Esophagus mucosa (tissue), 1 donor: ENCODE measurements at regions not wholly inside any gene's neighbourhood (a gene's known extent, or its start where the extent isn't known, plus 50 kb on each side); places are given as distances from the start of the nearest gene placed in this dataset.
"Not testable (repeated sequence)": the region's sequence is repeated elsewhere in the genome, so short reads cannot be mapped to it uniquely, and the experiment has no call there.

Experiments used
- ATAC-seq: fragments of 200-7000 bp; cut with Tn5 transposase; one replicate; pipeline ENCODE4 v1.9.1; 2020
- donor health status: DM: yes; HTN: yes; CAD: no.

DNA sequence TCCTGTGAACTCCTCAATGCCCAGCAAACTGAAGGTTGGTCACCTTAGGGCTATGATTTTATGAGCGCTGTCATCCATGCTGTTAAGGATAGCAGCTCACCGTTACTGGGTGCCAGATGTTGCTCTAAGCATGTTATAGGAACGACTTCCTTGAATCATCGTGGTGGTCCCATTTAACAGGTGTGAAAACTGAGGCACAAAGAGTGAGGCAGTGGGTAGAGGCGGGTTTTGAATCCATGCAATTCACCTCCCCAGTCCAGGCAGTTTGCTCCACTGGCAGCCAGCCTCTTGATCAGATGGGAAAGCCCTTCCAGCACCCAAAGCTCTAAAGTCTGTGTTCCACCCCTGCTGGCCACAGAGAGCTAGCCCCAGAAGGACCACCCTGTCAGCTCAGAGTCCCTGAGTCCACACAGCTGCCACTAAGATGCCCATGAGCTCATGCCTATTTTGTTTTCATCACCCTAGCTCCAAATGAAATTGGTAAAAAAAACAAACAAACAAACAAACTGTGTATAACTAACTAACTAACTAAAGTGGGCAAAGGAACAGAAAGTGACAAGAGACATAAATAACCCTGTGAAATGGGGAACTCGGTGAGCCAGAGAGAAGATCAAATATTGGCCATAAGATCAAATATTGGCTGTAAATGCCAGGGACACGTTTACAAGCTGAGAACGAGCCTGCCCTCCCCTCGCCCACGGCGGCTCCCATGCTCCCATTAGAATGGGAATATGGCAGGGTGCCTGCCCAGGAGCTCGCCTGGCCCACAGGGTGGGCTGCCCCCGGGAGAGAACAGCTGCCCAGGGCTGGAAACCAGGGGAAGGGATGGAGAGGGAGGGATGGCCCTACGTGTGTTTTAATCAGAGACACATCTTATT, 72.3 kb upstream of the RFLNA start:
- no peak for ATAC-seq

DNA sequence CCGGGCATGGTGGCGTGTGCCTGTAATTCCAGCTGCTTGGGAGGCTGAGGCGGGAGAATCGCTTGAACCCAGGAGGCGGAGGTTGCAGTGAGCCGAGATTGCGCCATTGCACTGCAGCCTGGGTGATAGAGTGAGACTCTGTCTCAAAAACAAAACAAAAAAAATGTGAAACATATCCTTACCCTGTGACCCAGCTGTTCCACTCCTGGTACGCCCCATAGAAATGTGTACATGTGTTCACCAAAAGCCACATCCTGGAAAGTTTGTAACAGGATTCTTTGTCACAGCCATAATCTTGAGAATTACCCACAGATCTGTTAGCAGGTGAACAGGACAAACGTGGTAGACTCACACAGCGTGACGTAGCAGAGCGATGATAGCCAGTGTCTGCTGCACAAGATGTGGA, 71.2 kb upstream of the RFLNA start:
- not testable (repeated sequence) for ATAC-seq

DNA sequence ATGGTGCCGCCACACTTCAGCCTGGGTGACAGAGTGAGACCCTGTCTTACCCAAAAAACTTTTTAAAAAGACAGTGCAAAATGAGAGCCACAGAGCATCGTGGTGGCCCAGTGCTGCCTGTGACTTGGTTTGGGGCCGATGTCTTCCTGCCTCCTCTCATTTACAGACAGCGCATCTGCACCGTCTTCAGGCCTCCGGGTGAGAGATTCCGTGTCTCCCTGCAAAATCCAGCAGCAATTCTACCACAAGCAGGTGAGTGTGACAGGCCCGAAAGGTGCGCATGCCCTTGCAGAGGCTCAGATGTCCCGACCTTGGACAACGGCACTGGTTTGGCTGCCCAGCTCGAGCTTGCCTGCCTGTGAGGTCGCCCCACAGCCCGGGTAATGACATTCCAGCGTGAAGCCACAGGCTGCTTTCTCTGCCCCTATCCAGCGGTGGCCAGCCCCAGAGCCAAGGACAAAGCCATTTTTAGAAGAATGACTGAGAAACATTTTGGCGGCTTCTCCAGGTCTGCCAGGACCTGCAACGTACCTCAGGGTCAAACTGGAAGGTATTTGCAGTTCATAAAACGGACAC, 70.3 kb upstream of the RFLNA start:
- no peak for ATAC-seq

DNA sequence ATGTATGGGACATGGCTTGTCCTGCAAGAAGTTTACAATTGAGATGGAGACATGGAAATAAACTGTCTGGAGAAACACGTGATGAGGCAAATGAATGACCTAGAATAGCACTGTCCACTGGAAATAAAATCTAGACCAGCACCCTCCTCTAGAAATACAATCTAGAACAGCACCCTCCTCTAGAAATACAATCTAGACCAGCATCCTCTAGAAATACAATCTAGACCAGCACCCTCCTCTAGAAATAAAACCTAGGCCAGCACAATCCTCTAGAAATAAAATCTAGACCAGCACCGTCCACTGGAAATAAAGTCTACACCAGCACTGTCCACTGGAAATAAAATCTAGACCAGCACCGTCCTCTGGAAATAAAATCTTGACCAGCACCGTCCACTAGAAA, 69.2 kb upstream of the RFLNA start:
- no peak for ATAC-seq

DNA sequence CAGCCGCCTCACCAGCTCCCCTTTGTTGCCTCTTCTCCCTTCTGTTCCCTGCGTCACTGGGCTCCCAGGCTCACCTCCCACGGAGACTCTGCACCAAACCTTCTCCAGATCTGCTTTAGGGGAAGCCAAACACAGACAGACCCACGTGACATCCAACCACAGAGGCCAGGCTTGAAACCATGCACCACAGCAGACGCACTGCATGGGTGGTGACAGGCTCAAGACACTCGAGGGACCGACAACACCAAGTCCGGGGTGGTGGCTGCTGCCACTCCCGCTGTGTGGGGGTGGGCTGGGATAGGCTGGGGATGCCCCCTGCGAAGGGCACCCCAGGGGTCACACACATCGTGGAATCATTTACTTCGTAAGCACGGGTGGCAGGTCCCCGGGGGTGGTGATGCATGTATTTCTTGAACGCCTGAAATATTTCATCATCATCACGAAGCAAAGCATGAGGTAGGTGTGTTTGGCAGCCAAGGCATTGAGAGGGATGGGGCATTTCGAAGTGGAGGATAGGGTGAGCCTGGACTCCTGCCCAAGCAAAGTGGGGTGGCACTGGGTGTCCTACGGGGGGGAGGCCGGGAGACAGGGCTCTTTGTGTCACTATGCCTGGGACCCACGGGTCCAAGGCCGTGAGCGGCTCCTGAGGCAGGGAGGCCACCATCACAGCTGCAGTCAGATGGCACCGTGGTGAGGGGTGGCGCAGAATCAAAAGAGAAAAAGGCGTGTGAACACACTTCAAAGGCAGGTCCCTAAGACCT, 66.8 kb upstream of the RFLNA start:
- ATAC-seq, result no peak

DNA sequence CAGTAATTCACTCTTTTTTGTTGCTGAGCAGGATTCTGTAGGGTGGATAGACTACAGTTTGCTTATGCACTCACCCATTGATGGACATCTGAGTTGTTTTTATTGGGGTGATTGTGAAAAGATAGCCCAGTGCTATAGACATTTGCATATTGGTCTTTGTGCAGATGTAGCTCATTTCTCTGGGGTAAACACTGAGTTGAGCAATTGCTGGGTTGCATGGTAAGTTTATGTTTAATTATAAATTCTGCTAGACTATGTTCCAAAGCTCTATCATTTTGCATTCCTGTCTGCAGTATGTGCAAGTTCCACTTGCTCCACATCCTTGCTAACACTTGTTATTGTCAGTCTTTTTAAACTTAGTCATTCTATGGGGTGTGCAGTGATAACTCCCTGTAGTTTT, 65.4 kb upstream of the RFLNA start:
- ATAC-seq, result no peak

DNA sequence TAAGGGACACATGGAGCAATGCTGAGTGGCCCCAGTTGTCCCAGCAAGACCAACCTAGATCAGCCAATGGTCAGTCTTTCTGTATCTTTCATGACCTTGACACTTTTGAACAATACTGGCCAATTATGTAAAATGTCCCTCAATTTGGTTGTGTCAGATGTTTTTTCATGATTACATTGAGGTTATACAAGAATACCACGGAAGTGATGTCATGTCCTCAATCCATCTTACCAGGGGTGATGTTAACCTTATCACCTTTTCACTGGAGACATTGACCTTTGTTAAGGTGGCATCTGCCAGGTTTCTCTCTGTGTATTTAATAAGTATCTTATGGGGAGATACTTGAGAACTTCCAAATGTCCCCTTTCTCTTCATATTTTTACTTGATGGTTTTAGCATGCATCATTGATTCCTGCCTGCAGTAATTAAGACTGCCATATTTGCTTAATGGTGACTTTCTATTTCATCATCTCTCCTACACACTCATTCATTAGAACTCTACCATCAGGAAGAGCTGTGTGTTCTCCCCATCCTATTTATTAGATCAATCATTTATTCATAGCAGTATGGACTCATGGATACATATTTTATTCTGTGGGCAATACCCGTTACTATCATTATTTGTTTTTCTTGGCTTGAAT, 64.7 kb upstream of the RFLNA start:
- no peak for ATAC-seq

DNA sequence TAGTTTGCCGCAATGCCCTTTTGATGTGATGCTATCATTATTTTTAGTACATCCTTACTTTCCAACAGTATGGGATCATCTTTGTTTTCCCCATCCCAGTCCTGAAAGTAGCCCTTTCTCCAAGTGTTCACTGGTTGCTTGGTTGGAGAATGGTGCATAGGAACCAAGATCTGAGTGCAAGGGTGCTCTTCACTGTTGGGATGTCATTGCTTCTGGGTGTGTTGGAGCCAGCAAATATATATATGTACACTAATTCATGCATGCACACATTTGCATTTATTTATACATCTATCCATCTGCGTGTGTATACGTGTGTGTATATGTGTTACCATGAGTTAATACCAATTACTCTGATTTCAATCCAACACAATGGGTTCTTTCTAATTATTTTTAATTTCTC, 64.1 kb upstream of the RFLNA start:
- ATAC-seq, result no peak

DNA sequence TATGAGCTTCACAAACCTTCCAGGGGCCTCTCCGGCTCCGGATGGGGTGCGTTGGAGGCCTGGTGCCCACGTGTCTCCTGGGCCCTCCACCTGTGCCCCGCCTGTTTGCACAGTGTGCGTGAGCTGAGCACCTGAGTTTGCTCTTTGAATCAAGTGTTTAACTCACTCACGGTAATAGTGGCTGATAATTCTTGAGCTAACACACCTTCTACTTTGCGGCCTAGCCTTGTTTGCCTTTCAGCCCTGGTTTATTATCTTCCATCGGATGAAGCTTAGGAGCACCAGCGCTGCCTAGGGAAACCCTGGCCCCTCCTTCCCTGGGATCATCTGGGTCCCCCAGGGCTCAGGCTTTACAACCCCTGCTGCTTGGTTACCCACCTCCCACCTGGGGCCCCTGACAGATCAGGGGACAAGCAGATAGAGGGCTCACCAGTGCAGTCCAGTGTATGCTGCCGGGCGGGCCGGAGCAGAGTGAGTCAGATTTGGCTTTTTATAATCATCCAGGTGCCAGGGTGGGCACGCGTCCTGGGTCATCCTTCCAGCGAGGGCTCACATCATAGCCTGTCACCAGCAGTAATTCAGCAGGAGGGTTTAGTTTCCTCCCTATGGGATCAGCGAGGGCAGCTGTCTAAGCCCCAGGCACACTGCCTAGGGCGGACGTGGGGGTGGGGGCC, 62.8 kb upstream of the RFLNA start:
- ATAC-seq, result no peak

DNA sequence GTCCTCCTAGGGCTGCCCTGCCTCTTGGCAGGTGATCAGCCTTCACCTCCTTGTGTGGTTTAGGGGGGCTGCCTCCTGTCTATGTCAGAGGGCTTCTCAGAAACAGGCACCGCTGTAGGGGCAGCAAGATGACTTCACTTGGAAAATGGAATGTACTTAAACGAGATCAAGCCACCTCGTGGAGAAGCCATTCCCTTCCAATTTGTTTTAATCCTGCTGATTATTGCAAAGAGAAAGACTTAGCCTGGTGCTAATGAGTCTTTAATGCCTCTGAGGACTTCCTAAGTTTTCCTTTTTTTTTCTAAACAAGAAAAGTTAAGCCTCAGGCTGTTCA, 62.3 kb upstream of the RFLNA start:
- ATAC-seq, result no peak

DNA sequence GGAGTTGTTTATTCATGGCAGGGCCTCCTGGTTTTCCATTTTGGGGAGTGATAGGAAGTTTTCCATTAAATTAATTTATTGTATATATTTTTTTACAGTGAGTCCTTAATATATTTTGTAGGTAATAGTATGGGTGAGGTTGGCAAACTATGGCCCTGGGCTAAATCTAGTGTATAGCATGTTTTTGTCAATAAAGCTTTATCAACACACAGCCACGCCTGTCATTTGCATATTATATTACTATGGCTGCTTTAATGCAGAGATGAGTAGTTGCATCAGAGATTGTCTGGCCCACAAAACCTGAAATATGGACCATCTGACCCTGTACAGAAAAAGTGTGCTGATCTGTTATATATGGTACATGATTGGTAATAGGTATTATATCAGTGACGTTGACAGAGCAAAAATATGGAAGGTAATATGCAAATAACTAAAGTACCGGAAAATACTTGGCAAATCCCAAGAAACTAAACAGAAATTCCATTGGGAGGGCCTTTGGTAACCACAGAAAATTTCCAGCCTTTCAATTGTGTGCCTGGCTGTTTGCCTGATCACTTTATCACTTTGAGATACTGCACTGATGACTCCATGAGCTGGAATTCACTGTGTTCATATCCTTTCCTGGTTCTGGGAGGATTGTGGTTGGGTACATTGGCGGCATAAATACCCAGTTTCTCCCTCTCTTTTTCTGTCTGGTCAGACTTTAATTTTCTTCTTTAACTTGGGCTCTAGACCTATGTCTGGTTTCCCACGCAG, 61.7 kb upstream of the RFLNA start:
- ATAC-seq, result no peak

DNA sequence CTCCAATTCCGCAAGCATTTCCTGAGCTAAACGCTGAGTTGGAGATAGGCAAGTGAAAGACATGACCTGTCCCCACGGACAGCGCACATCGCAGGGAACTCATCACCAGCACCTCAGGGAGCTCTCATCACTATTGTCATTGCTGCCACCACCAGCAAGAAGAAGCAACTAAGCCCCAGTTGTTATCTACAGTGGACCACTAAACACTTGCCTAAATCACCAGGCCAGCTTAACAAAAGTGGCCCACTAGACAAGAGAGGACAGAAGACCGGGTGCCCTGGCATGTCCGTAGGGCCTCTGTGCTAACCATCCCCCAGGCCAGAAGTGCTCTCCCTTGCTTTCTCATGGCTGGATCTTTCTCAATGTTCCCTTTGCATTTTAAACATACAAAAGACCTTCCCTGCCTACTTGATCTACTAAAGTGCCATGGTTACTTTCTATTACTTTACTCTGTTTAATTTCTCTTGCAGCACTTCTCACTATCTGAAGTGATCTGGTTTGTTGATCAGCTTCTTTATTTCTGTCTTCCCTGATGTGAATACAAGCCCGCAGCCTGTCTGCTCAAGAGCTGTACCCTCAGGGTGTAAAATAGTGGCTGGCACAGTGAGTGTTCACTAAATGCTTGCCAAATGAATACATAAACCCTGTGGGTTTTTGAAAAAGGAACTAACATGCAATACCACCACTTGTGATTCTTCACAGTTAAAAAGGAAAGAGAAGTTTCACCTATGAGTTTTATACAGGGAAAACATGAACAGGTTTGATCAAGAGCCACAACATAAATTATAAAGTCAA, 60.9 kb upstream of the RFLNA start:
- ATAC-seq, result no peak

DNA sequence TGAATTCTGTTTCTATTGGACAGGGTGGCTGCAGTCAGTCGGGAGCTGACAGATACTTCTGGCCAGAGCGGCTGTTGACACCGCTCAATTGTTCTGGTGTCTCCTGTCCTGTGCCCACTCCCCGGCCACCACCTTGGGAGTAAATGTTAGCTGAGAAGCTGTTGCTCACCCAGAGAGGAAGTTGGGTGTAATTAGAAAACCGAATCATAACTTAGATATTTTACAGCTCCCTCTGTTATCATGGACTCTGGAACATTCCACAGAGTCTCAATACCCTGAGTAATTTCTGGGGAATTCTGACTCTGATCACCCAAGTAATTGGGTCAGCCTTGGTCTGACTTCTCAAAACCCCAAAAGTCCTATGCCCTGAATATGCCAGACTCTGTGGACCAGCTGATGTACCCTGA, 58.3 kb upstream of the RFLNA start:
- no peak for ATAC-seq

DNA sequence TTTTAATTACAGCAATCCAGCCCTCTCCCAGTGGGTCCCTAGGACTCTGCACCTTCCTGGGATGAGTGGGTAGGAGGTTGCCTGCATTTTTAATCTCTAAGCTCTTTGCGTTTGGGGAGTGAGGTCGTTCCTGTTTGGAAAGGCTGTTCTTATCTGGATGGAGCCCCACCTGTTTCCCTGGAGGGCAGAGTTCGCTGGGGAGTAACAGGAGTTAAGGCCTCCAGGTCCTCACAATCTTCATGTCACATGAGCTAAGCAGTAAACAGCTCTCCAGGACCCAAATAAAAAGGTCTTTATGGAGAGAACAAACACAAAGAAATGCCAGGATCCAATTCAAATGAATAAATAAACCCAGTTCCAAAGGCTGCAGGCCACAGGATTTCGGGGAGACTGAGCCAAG, 56.0 kb upstream of the RFLNA start:
- ATAC-seq, result no peak

DNA sequence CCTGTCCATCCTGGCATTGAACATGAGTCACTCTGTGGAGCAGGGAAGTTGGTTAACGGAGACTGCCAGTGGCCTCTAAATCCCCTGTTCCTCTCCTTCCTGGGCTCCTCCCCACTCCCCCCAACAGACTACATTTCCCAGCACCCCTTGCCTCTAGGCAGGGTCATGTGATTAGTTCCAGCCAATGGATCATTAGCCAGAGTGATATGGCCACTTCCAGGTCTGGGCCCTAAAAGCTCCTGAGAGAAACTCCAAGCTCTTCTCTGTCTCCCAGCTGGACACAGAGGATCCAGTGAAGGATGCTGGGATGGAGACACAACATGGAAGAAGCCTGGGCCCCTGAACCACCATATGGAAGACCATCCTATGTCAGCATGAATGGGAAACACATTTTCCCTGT, 54.4 kb upstream of the RFLNA start:
- ATAC-seq, result no peak

DNA sequence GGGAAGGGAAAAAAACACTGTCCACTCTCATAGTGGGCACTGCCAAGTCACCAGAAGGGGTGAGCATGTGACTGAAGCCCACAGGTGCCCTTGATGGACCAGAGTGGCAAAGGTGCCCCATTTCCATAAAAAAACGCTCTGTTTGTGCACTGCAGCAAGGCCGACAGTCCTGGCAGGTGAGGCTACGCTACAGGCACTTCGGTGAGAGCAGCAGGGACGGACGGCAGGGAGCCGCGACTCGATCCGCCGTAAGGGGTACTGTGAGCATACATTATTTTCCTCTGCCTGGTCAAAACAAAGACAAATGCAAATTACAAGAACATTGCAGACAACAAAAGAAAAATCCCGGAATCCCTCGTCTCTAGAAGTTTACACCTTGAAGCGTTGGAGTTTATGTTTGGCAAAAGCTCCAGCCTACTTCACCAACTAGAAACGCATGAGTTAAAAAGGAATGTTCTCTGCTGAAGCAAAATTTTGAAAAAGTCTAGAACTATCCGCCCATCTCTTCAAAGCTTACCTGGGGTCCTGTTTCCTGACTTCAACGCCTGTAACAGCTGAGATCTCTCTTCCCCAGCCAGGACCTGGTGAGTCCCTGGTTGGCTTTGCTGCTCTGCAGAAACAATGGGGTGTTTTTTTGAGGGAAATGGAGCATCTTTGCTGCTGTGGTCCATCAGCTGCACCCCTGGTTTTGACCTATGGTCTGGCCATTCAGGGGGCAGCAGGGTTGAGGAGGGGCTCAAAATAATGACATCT, 52.9 kb upstream of the RFLNA start:
- ATAC-seq, result no peak

DNA sequence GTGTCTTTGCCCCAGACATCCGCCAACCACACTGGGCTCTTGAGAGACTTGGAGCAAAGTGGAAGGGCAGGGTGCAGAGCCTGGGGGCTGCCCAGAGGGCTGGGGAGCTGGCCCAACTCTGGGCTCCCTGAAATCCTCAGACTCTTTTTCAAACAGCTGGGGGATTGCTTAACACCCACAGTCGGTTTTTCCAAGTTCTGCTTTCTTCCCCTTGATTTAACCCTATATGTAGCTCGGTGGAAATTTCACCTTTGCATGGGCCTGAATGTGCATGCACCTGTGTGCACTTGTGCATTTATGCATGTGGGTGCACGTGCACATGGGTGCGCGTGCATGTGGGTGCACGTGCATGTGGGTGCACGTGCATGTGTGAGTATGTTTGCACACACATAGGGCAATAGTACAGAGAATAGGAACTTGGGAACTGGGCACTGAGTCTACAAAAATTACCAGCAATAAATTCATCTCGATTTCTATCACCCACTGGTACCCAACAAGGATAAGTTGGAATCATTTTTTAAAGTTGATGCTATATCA, 52.3 kb upstream of the RFLNA start:
- ATAC-seq, result no peak

DNA sequence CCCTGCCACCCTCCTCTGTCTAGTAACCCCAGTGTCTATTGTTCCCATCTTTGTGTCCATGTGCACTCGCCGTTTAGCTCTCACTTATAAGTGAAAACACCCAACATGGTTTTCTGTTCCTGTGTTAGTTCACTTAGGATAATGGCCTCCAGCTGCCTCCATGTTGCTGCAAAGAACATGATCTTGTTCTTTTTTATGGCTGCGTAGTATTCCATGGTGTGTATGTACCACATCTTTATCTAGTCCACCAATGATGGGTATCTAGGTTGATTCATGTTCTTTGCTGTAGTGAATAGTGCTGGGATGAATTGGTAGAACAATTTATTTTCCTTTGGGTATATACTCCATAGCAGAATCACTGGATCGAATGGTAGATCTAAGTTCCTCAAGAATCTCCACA, 51.0 kb upstream of the RFLNA start:
- ATAC-seq, result no peak
